T-cell (primary cell): ENCODE measurements at regions not wholly inside any gene's neighbourhood (a gene's known extent, or its start where the extent isn't known, plus 50 kb on each side); places are given as distances from the start of the nearest gene placed in this dataset.
"Not testable (repeated sequence)": the region's sequence is repeated elsewhere in the genome, so short reads cannot be mapped to it uniquely, and the experiment has no call there.

Source experiments
- ATAC-seq, 4 experiments: fragments of 200-7000 bp in 3 of 4; fragments of 150-1000 bp in 1 of 4; cut with Tn5 transposase; replicated peaks in 1 of 4; 1 replicate in 3 of 4; 2 replicates in 1 of 4; pipeline ENCODE4 v1.10.0; 2021; ENCODE audit warnings: moderate library complexity in 3 of 4, mild to moderate bottlenecking in 2 of 4, moderate number of reproducible peaks in 1 of 4
- CTCF ChIA-PET, 2 donors: fragments of 300-600 bp; sonication (Branson Sonifier 250); formaldehyde crosslinking; loops; one replicate each; lab custom pipeline; 2022; ENCODE audit warnings: antibody characterized with exemption in 2 of 2; lab: Charles Lee
- POLR2A ChIA-PET, 2 donors: fragments of 300-600 bp; sonication (Branson Sonifier 250); formaldehyde crosslinking; loops; one replicate each; lab custom pipeline; 2022; ENCODE audit warnings: antibody characterized with exemption in 2 of 2; lab: Charles Lee
- DNase-seq, 35 experiments: peaks; one replicate each; pipeline versions ENCODE4 v3.0.0 to v3.0.0-alpha.2; 2013 to 2023
- H3K27ac ChIP-seq: one replicate; pipeline ENCODE4 v1.5.1; 2013; ENCODE audit warnings: low read length
- H3K27me3 ChIP-seq, 2 experiments: replicated peaks in 1 of 2; 1 replicate in 1 of 2; 2 replicates in 1 of 2; pipeline versions ENCODE4 v1.6.1 to v1.7.0; 2013; ENCODE audit warnings: low read length in 1 of 2, mixed read lengths in 1 of 2; ENCODE audit not compliant: control insufficient read depth in 2 of 2, insufficient read depth in 2 of 2; ENCODE audit errors: extremely low read depth in 1 of 2
- H3K36me3 ChIP-seq, 2 donors: 1 replicate in 1 of 2; 2 replicates in 1 of 2; pipeline versions ENCODE4 v1.6.1 to v1.7.0; 2013; ENCODE audit warnings: low read length in 1 of 2; ENCODE audit not compliant: control insufficient read depth in 2 of 2, insufficient read depth in 1 of 2; ENCODE audit errors: extremely low read depth in 1 of 2
- H3K4me1 ChIP-seq, 2 experiments: 1 replicate in 1 of 2; 2 replicates in 1 of 2; pipeline versions ENCODE4 v1.6.1 to v1.7.0; 2013; ENCODE audit warnings: low read length in 2 of 2, mixed read lengths in 1 of 2; ENCODE audit not compliant: insufficient read depth in 2 of 2, control insufficient read depth in 1 of 2; ENCODE audit errors: extremely low read depth in 1 of 2
- H3K4me3 ChIP-seq, 2 donors: 1 replicate in 1 of 2; 2 replicates in 1 of 2; pipeline versions ENCODE4 v1.5.1 to v1.7.0; 2013; ENCODE audit warnings: mild to moderate bottlenecking in 2 of 2, low read length in 1 of 2, moderate library complexity in 1 of 2; ENCODE audit not compliant: control insufficient read depth in 1 of 2; ENCODE audit errors: extremely low read depth in 1 of 2
- H3K9me3 ChIP-seq: 2 replicates; pipeline ENCODE4 v1.7.0; 2013
- H3K27ac Mint-ChIP-seq, 2 donors: one replicate each; pipeline ENCODE4 v1.8.0; 2020 to 2021; ENCODE audit warnings: mild to moderate bottlenecking in 2 of 2, mixed read lengths in 2 of 2
- H3K27me3 Mint-ChIP-seq, 2 donors: one replicate each; pipeline ENCODE4 v1.8.0; 2021 to 2022; ENCODE audit warnings: mixed read lengths in 2 of 2
- H3K36me3 Mint-ChIP-seq: one replicate; pipeline ENCODE4 v1.8.0; 2021; ENCODE audit warnings: mixed read lengths
- H3K4me1 Mint-ChIP-seq, 3 donors: one replicate each; pipeline ENCODE4 v1.8.0; 2020 to 2022; ENCODE audit warnings: mixed read lengths in 3 of 3, mild to moderate bottlenecking in 1 of 3
- H3K4me3 Mint-ChIP-seq, 3 donors: one replicate each; pipeline ENCODE4 v1.8.0; 2020 to 2022; ENCODE audit warnings: mild to moderate bottlenecking in 3 of 3, mixed read lengths in 3 of 3, moderate library complexity in 3 of 3
- H3K9me3 Mint-ChIP-seq, 3 donors: one replicate each; pipeline ENCODE4 v1.8.0; 2020 to 2022; ENCODE audit warnings: mixed read lengths in 3 of 3
- WGBS: methylation state at CpG from one replicate; pipeline ENCODE4 v1.1.5; 2013; ENCODE audit warnings: missing lambda C conversion rate; ENCODE audit not compliant: insufficient coverage; 5-methylcytosine and 5-hydroxymethylcytosine counted together

GRCh38 chrX:82711457-82711856 lies 796.6 kb upstream of the POU3F4 start:
- H3K9me3 ChIP-seq: no peaks in the 10 kb centered on the region
- H3K27ac ChIP-seq: no peak overlapping the region
- Mint-ChIP-seq H3K27ac (no peak overlapping the region), H3K36me3 (no peaks in the 10 kb centered on the region), H3K27me3 (peaks cover 0 to 10% of the 10 kb centered on the region in 2 donors), H3K4me1 (no peaks in the 10 kb centered on the region), H3K4me3 (no peak overlapping the region), H3K9me3 (no peaks in the 10 kb centered on the region)
- no peaks in the 10 kb centered on the region for H3K27me3 ChIP-seq
- no peak overlapping the region for H3K4me3 ChIP-seq
- H3K36me3 ChIP-seq: no peaks in the 10 kb centered on the region
- H3K4me1 ChIP-seq: no peaks in the 10 kb centered on the region
- CTCF ChIA-PET: no interaction called here
- POLR2A ChIA-PET: no interaction called here
- no peak for ATAC-seq
- DNase-seq: no peak
- no CpG with 5 or more reads among the region's 4 CpGs for WGBS

DNA sequence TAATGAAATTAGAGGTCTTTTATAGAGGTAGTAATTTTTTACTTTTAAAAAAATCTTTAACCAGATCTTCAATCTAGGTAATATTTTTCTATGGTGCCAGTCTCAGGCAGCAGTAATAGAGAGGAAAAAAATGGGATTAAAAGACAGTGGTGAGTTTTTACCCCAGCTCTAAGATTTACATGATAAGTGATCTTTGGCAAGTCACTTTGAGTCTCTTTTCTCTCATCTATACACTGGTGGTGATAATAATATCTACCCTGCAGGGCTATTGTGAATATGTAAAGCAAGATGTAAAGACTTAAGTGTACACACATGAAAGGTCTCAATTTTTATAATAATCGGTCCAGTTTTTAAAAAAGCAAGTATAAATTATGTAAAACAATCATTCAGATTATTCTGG lies 786.2 kb upstream of the POU3F4 start:
- POLR2A ChIA-PET: no interaction called here
- CTCF ChIA-PET: no interaction called here
- DNase-seq (no peak), ATAC-seq (no peak)
- Histone ChIP-seq H3K4me1 (no peaks in the 10 kb centered on the region), H3K36me3 (no peaks in the 10 kb centered on the region), H3K4me3 (no peak overlapping the region), H3K27ac (no peak overlapping the region), H3K9me3 (no peaks in the 10 kb centered on the region), H3K27me3 (no peaks in the 10 kb centered on the region)
- Mint-ChIP-seq H3K9me3 (no peaks in the 10 kb centered on the region), H3K27me3 (peaks cover 0 to 7% of the 10 kb centered on the region in 2 donors), H3K4me1 (no peaks in the 10 kb centered on the region), H3K4me3 (no peak overlapping the region), H3K27ac (no peak overlapping the region), H3K36me3 (no peaks in the 10 kb centered on the region)
- WGBS: no CpG with 5 or more reads among the region's 1 CpG

DNA sequence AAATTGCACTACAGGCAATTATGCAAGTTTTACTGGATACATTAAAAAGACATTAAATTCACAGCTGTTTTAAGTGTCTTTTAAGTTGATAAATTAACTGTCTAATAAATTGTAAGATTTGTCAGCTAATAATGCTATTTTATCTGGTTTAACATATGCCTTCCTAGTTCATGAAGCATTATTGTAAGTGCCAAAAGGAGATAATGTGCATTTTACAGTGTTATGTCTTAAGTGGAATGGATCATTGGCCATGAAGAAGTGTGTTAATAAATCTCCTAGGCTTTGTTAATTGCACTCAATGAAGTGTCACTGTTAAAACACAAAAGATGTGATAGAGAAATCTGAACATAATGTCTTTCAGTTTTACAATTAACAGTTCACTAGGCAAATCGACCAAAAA lies 784.3 kb upstream of the POU3F4 start:
- no CpG with 5 or more reads among the region's 1 CpG for WGBS
- Histone ChIP-seq H3K27ac (no peak overlapping the region), H3K27me3 (no peaks in the 10 kb centered on the region), H3K36me3 (no peaks in the 10 kb centered on the region), H3K4me3 (no peak overlapping the region), H3K4me1 (no peaks in the 10 kb centered on the region), H3K9me3 (no peaks in the 10 kb centered on the region)
- H3K9me3 Mint-ChIP-seq: no peaks in the 10 kb centered on the region
- DNase-seq (no peak), ATAC-seq (no peak)
- no peak overlapping the region for H3K27ac Mint-ChIP-seq
- ChIA-PET POLR2A (no interaction called here), CTCF (no interaction called here)
- no peaks in the 10 kb centered on the region for H3K36me3 Mint-ChIP-seq
- H3K27me3 Mint-ChIP-seq: peaks cover 0 to 6% of the 10 kb centered on the region in 2 donors
- no peaks in the 10 kb centered on the region for H3K4me1 Mint-ChIP-seq
- H3K4me3 Mint-ChIP-seq: no peak overlapping the region

DNA sequence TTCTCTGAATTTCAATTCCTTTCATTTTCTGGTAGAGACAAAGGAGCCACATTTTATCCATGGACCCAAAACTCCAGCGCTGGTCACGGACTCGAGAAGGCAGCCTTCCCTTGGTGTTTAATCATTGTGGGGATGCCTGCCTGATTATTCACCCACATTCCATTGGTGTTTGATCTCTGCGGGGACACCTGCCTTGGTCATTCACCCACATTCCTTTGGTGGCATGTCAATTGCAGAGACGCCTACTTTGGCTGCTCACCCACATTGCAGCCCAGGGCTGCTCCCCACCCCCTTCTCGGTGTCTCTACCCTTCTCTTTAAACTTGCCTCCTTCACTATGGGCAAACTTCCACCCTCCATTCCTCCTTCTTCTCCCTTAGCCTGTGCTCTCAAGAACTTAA lies 780.7 kb upstream of the POU3F4 start:
- CTCF ChIA-PET, POLR2A ChIA-PET, H3K9me3 Mint-ChIP-seq, H3K27me3 Mint-ChIP-seq, DNase-seq, H3K4me3 Mint-ChIP-seq, H3K27ac Mint-ChIP-seq, H3K36me3 Mint-ChIP-seq, H3K4me1 Mint-ChIP-seq, H3K4me3 ChIP-seq, H3K27me3 ChIP-seq, H3K4me1 ChIP-seq, H3K27ac ChIP-seq, ATAC-seq, H3K9me3 ChIP-seq, H3K36me3 ChIP-seq: not testable (repeated sequence)
- 90% methylated on average over 2 of the region's 6 CpGs for WGBS

DNA sequence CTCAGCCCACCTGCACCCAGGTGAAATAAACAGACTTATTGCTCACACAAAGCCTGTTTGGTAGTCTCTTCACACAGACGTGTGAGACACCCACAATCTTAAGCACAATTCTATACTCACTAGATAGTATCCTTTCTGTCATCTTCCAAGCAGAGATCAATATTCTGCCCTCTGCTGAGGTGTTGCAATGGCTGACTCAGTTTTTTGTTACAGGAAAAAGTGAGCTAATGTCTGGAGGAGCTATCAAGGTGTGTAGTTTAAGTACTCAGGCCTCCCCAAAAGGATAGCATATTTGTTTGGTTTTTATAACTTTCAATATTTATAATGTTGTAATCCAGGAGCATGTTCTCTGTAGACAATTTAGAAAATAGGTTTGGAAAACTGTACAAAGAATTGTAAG lies 775.2 kb upstream of the POU3F4 start:
- CTCF ChIA-PET: no interaction called here
- 83% methylated on average over 1 of the region's 1 CpG for WGBS
- ATAC-seq: no peak

DNA sequence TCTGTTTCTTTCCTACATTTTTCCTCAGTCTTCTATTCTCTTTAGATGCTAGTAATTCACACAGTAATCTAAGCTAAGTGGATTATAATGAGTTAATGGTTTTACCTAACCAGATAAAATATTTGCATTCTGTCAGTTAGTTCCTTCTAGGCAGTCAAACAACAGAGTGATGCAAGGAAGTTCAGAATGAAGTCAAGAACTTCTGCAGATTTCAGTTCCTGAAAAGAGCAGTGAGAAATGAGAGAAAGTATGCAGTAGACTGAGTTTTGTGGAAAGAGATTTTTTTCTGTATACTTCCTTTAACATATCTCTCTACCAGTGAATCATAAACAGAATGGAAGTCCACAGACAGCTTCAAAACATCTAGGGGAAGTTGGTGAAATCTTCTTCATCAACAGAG lies 774.0 kb upstream of the POU3F4 start:
- H3K27me3 Mint-ChIP-seq: no peaks in the 10 kb centered on the region
- no peaks in the 10 kb centered on the region for H3K9me3 Mint-ChIP-seq
- Histone ChIP-seq H3K27ac (no peak overlapping the region), H3K27me3 (no peaks in the 10 kb centered on the region), H3K9me3 (no peaks in the 10 kb centered on the region), H3K4me1 (no peaks in the 10 kb centered on the region), H3K36me3 (no peaks in the 10 kb centered on the region), H3K4me3 (no peak overlapping the region)
- H3K27ac Mint-ChIP-seq: no peak overlapping the region
- H3K4me3 Mint-ChIP-seq: no peak overlapping the region
- H3K36me3 Mint-ChIP-seq: no peaks in the 10 kb centered on the region
- ATAC-seq (no peak), DNase-seq (no peak)
- ChIA-PET POLR2A (no interaction called here), CTCF (no interaction called here)
- no peaks in the 10 kb centered on the region for H3K4me1 Mint-ChIP-seq

More for the DNA sequence above, 775.2 kb upstream of the POU3F4 start:
- POLR2A ChIA-PET: no interaction called here
- Histone ChIP-seq H3K36me3 (no peaks in the 10 kb centered on the region), H3K27ac (no peak overlapping the region), H3K4me3 (no peak overlapping the region), H3K27me3 (no peaks in the 10 kb centered on the region), H3K4me1 (no peaks in the 10 kb centered on the region), H3K9me3 (no peaks in the 10 kb centered on the region)
- Mint-ChIP-seq H3K4me1 (no peaks in the 10 kb centered on the region), H3K4me3 (no peak overlapping the region), H3K27me3 (no peaks in the 10 kb centered on the region), H3K36me3 (no peaks in the 10 kb centered on the region), H3K27ac (no peak overlapping the region), H3K9me3 (no peaks in the 10 kb centered on the region)
- no peak for DNase-seq

DNA sequence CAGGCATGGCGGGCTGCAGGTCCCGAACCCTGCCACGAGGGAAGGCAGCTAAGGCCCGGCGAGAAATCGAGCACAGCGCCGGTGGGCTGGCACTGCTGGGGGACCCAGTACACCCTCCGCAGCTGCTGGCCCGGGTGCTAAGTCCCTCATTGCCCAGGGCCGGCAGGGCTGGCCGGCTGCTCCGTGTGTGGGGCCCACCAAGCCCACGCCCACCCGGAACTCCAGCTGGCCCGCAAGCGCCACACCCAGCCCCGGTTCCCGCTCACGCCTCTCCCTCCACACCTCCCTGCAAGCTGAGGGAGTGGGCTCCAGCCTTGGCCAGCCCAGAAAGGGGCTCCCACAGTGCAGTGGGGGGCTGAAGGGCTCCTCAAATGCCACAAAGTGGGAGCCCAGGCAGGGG lies 769.8 kb upstream of the POU3F4 start:
- not testable (repeated sequence) for DNase-seq, H3K27me3 Mint-ChIP-seq
- WGBS: no CpG with 5 or more reads among the region's 20 CpGs

More for the DNA sequence above, 769.8 kb upstream of the POU3F4 start:
- CTCF ChIA-PET, H3K4me3 ChIP-seq, ATAC-seq, H3K9me3 ChIP-seq, H3K36me3 ChIP-seq, H3K27ac Mint-ChIP-seq, POLR2A ChIA-PET, H3K27me3 ChIP-seq, H3K4me1 ChIP-seq, H3K4me3 Mint-ChIP-seq, H3K9me3 Mint-ChIP-seq, H3K27ac ChIP-seq, H3K36me3 Mint-ChIP-seq, H3K4me1 Mint-ChIP-seq: not testable (repeated sequence)
